ENCODE measurements at regions not wholly inside any gene's neighbourhood (a gene's known extent, or its start where the extent isn't known, plus 50 kb on each side); places are given as distances from the start of the nearest gene placed in this dataset.

- no peak overlapping the region for H3K4me2 ChIP-seq (ENCODE audit: low read depth, low read length, poor library complexity, severe bottlenecking)
- H3K36me3 ChIP-seq (ENCODE audit: insufficient read depth, low read length) = peaks cover 3% of the 10 kb centered on the region; the same call in 1 of the 2 replicates
- H3K9me3 ChIP-seq (ENCODE audit: insufficient read depth, low read depth, low read length) = peaks cover 23% of the 10 kb centered on the region; the same call in 1 of the 2 replicates
- H3K79me2 ChIP-seq (ENCODE audit: insufficient read depth, low read length) = no peaks in the 10 kb centered on the region
- H4K20me1 ChIP-seq (ENCODE audit: insufficient read depth, low read length, poor library complexity, severe bottlenecking) = no peaks in the 10 kb centered on the region
- H3K4me1 ChIP-seq (ENCODE audit: insufficient read depth, low read length, poor library complexity, severe bottlenecking) = no peaks in the 10 kb centered on the region
- H2AFZ ChIP-seq (ENCODE audit: low read length) = no peak overlapping the region
- H3K9ac ChIP-seq (ENCODE audit: low read depth, low read length, poor library complexity, severe bottlenecking) = no peak overlapping the region
- H3K27me3 ChIP-seq (ENCODE audit: insufficient read depth, low read length, poor library complexity, severe bottlenecking) = no peaks in the 10 kb centered on the region
- TF ChIP-seq, protein P1, sequence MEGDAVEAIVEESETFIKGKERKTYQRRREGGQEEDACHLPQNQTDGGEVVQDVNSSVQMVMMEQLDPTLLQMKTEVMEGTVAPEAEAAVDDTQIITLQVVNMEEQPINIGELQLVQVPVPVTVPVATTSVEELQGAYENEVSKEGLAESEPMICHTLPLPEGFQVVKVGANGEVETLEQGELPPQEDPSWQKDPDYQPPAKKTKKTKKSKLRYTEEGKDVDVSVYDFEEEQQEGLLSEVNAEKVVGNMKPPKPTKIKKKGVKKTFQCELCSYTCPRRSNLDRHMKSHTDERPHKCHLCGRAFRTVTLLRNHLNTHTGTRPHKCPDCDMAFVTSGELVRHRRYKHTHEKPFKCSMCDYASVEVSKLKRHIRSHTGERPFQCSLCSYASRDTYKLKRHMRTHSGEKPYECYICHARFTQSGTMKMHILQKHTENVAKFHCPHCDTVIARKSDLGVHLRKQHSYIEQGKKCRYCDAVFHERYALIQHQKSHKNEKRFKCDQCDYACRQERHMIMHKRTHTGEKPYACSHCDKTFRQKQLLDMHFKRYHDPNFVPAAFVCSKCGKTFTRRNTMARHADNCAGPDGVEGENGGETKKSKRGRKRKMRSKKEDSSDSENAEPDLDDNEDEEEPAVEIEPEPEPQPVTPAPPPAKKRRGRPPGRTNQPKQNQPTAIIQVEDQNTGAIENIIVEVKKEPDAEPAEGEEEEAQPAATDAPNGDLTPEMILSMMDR (conservative IDR thresholded peaks at IDR 0.05; ENCODE audit: low read length) = no peak; the same call in 1 of the 2 replicates
- no peak for TF ChIP-seq EZH2phosphoT487 (IDR thresholded peaks at IDR 0.05; ENCODE audit: borderline replicate concordance)
- H3F3A ChIP-seq (ENCODE audit: low read depth) = no peaks in the 10 kb centered on the region
- no peak overlapping the region for H3K4me3 ChIP-seq (ENCODE audit: low read length, poor library complexity, severe bottlenecking)
- H3K9me2 ChIP-seq (replicated peaks; ENCODE audit: low read depth, low read length) = no peaks in the 10 kb centered on the region
Measured at GRCh38 chr19:27774337-27774736, 1438.6 kb downstream of the UQCRFS1 start.

- Histone ChIP-seq H3K9me3 (ENCODE audit: insufficient read depth, low read depth, low read length) (peaks cover 23% of the 10 kb centered on the region; the same call in 1 of the 2 replicates), H3K36me3 (ENCODE audit: insufficient read depth, low read length) (peaks cover 2% of the 10 kb centered on the region; the same call in 1 of the 2 replicates)
Measured at GRCh38 chr19:27773318-27774094, 1439.4 kb downstream of the UQCRFS1 start.

GRCh38 chr19:27772059-27772458 is 1440.9 kb downstream of the UQCRFS1 start:
- Histone ChIP-seq H4K20me1 (ENCODE audit: insufficient read depth, low read length, poor library complexity, severe bottlenecking) (no peaks in the 10 kb centered on the region), H3K79me2 (ENCODE audit: insufficient read depth, low read length) (no peaks in the 10 kb centered on the region), H3K9me2 (replicated peaks; ENCODE audit: low read depth, low read length) (no peaks in the 10 kb centered on the region), H3K4me3 (ENCODE audit: low read length, poor library complexity, severe bottlenecking) (no peak overlapping the region), H3F3A (ENCODE audit: low read depth) (no peaks in the 10 kb centered on the region), H3K4me1 (ENCODE audit: insufficient read depth, low read length, poor library complexity, severe bottlenecking) (no peaks in the 10 kb centered on the region), H3K4me2 (ENCODE audit: low read depth, low read length, poor library complexity, severe bottlenecking) (no peak overlapping the region), H2AFZ (ENCODE audit: low read length) (no peak overlapping the region), H3K27me3 (ENCODE audit: insufficient read depth, low read length, poor library complexity, severe bottlenecking) (no peaks in the 10 kb centered on the region), H3K9ac (ENCODE audit: low read depth, low read length, poor library complexity, severe bottlenecking) (no peak overlapping the region), H3K36me3 (ENCODE audit: insufficient read depth, low read length) (no peaks in the 10 kb centered on the region), H3K9me3 (ENCODE audit: insufficient read depth, low read depth, low read length) (peaks cover 23% of the 10 kb centered on the region; the same call in 1 of the 2 replicates)
- TF ChIP-seq, protein P1 (conservative IDR thresholded peaks at IDR 0.05; ENCODE audit: low read length) = no peak
- TF ChIP-seq EZH2phosphoT487 (IDR thresholded peaks at IDR 0.05; ENCODE audit: borderline replicate concordance) = no peak

More at GRCh38 chr19:27773318-27774094, 1439.4 kb downstream of the UQCRFS1 start:
- no peak overlapping the region for H3K9ac ChIP-seq (ENCODE audit: low read depth, low read length, poor library complexity, severe bottlenecking)
- TF ChIP-seq, protein P1 (conservative IDR thresholded peaks at IDR 0.05; ENCODE audit: low read length) = no peak
- TF ChIP-seq EZH2phosphoT487 (IDR thresholded peaks at IDR 0.05; ENCODE audit: borderline replicate concordance) = no peak
- H3K4me1 ChIP-seq (ENCODE audit: insufficient read depth, low read length, poor library complexity, severe bottlenecking) = no peaks in the 10 kb centered on the region
- no peaks in the 10 kb centered on the region for H3K27me3 ChIP-seq (ENCODE audit: insufficient read depth, low read length, poor library complexity, severe bottlenecking)
- H3F3A ChIP-seq (ENCODE audit: low read depth) = no peaks in the 10 kb centered on the region
- no peaks in the 10 kb centered on the region for H3K9me2 ChIP-seq (replicated peaks; ENCODE audit: low read depth, low read length)
- no peaks in the 10 kb centered on the region for H3K79me2 ChIP-seq (ENCODE audit: insufficient read depth, low read length)
- H4K20me1 ChIP-seq (ENCODE audit: insufficient read depth, low read length, poor library complexity, severe bottlenecking) = no peaks in the 10 kb centered on the region
- H3K4me3 ChIP-seq (ENCODE audit: low read length, poor library complexity, severe bottlenecking) = no peak overlapping the region
- no peak overlapping the region for H3K4me2 ChIP-seq (ENCODE audit: low read depth, low read length, poor library complexity, severe bottlenecking)
- H2AFZ ChIP-seq (ENCODE audit: low read length) = no peak overlapping the region

Measured in Loucy (cell line).